ENCODE measurements at regions not wholly inside any gene's neighbourhood (a gene's known extent, or its start where the extent isn't known, plus 50 kb on each side); places are given as distances from the start of the nearest gene placed in this dataset.

DNA sequence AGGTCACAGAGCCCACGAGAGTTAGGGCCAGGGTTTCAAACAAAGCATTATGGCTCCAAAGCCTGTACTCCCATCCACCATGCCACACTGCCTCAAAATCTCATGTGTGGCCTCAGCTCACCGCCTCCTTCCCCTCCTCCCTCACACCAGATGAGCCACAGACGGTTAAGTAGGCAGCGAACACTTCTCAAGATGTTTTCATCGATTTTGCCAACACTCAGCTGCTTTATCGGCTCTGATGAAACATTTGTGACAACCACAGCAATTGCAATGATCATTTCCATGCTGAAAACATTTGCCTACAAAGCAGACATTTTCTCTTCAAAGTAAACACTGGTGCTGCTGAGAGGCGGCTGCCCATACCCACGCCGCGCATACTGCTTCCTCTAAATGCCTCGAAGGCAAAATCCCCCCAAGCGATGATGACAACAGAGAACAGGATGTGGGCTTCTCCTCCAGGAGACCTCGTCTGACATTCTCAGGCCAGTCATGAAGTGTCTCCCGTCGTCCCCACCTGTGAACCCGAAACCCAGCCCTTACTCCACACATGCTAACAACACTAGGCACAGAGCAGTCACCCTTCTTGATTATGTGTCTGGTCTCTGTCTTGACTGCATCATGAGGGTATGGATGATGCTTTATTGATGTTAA lies 599.2 kb downstream of the SOX6 start:
- DNase-seq, result no peak
- no peak overlapping the region for H3K27ac ChIP-seq
- peaks cover 0 to 3% (median 0%) of the 10 kb centered on the region in 3 donors for H3K4me1 ChIP-seq
- WGBS, 2 donors, result 75 to 84% methylated on average over 16 of the region's 16 CpGs
- H3K9me3 ChIP-seq, result peaks cover 0 to 7% (median 0%) of the 10 kb centered on the region in 3 donors
- no peaks in the 10 kb centered on the region for H3K36me3 ChIP-seq
- no peak for TF ChIP-seq POLR2A (IDR thresholded peaks at IDR 0.05)
- TF ChIP-seq, protein P1, sequence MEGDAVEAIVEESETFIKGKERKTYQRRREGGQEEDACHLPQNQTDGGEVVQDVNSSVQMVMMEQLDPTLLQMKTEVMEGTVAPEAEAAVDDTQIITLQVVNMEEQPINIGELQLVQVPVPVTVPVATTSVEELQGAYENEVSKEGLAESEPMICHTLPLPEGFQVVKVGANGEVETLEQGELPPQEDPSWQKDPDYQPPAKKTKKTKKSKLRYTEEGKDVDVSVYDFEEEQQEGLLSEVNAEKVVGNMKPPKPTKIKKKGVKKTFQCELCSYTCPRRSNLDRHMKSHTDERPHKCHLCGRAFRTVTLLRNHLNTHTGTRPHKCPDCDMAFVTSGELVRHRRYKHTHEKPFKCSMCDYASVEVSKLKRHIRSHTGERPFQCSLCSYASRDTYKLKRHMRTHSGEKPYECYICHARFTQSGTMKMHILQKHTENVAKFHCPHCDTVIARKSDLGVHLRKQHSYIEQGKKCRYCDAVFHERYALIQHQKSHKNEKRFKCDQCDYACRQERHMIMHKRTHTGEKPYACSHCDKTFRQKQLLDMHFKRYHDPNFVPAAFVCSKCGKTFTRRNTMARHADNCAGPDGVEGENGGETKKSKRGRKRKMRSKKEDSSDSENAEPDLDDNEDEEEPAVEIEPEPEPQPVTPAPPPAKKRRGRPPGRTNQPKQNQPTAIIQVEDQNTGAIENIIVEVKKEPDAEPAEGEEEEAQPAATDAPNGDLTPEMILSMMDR (IDR thresholded peaks at IDR 0.05), result no peak
- peaks cover 0 to 60% (median 0%) of the 10 kb centered on the region in 4 donors for H3K27me3 ChIP-seq
- H3K4me3 ChIP-seq, result no peak overlapping the region
- intact Hi-C loops (cut with DNase I), result no loop called here

DNA sequence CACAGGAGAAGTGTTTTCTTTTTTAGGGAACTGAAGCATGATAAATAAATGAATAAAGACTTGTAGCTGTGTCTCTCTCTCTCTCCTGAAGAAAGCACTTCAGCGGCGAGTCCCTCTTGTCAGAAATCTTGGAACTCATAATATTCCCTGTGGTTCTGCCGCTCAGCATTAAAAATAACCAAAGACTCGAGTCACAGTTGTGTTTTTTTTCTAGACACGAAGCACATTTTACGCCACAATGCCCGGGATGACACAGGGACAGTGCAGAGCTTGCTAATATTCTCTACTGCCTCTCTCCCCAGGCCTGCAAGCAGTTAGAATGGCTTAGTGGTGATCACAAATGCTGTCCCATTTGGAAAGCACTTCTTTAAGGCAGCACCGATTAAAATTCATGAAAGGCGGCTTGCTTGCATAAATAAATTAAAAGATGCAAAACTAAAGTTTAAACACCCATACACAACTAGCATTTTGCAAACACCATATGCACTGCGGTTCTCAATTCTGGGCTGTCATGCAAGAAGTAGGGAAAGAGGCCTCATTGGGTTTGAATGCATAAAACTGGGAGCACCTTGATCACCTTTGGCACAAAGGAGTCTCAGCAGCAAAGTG lies 597.4 kb downstream of the SOX6 start:
- TF ChIP-seq POLR2A (IDR thresholded peaks at IDR 0.05), result no peak
- TF ChIP-seq, protein P1 (IDR thresholded peaks at IDR 0.05), result no peak
- Histone ChIP-seq H3K4me1 (peaks cover 0 to 3% (median 0%) of the 10 kb centered on the region in 3 donors), H3K4me3 (no peak overlapping the region), H3K36me3 (no peaks in the 10 kb centered on the region), H3K27me3 (peaks cover 0 to 60% (median 0%) of the 10 kb centered on the region in 4 donors), H3K27ac (no peak overlapping the region), H3K9me3 (no peaks in the 10 kb centered on the region)
- intact Hi-C loops (cut with DNase I), result no loop called here
- 87 to 89% methylated on average over 10 of the region's 10 CpGs for WGBS, 2 donors
- DNase-seq, result no peak

DNA sequence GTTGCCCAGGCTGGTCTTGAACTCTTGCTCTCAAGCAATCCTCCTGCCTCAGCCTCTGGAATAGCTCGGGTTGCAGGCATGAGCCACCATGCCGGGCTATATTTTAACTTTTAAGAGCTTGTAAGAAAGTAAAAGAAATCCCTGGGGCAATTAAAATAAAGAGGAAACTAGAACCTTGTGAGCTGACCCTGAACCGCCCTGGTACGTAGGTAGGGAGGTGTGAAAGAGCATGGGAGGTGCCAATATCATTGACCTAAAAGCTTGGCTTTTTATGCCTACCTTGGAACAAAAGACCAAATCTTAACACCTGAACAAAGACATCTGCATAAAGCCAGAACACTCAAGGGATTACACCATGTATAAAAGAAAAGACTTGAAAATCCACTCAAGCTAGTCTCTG lies 595.1 kb downstream of the SOX6 start:
- Histone ChIP-seq H3K36me3 (no peaks in the 10 kb centered on the region), H3K27me3 (peaks cover 0 to 43% (median 0%) of the 10 kb centered on the region in 4 donors), H3K27ac (no peak overlapping the region), H3K9me3 (no peaks in the 10 kb centered on the region), H3K4me3 (no peak overlapping the region), H3K4me1 (peaks cover 0 to 7% (median 3%) of the 10 kb centered on the region in 3 donors)
- intact Hi-C loops (cut with DNase I), result no loop called here
- no peak for TF ChIP-seq POLR2A (IDR thresholded peaks at IDR 0.05)
- TF ChIP-seq, protein P1 (IDR thresholded peaks at IDR 0.05), result no peak
- 26 to 49% methylated on average over 3 to 4 of the region's 4 CpGs for WGBS, 2 donors
- no peak for DNase-seq

DNA sequence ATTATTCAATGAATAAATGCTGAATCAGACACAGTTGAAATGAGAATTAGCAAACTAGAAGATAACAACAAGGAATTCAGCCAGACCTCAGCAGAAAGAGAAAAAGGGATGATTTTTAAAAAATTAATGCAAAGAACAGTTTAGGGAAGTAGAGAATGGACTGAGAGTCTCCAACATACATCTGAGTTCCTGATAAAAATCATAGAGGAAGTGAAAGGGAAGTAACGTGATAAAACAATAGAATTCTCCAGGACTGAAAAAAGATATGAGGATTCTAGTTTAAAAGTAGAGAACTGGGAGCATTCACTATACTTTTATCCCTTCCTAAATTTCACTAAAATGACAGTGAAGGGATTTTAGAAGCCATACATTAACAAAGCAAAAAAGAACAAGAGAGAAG lies 592.0 kb downstream of the SOX6 start:
- H3K27ac ChIP-seq, result no peak overlapping the region
- no peak for TF ChIP-seq POLR2A (IDR thresholded peaks at IDR 0.05)
- TF ChIP-seq, protein P1 (IDR thresholded peaks at IDR 0.05), result no peak
- H3K9me3 ChIP-seq, result no peaks in the 10 kb centered on the region
- DNase-seq, result no peak
- H3K27me3 ChIP-seq, result peaks cover 0 to 13% (median 0%) of the 10 kb centered on the region in 4 donors
- peaks cover 3 to 19% (median 3%) of the 10 kb centered on the region in 3 donors for H3K4me1 ChIP-seq
- no peak overlapping the region for H3K4me3 ChIP-seq
- H3K36me3 ChIP-seq, result no peaks in the 10 kb centered on the region
- 31 to 62% methylated on average over 1 of the region's 1 CpG for WGBS, 2 donors
- intact Hi-C loops (cut with DNase I), result no loop called here

DNA sequence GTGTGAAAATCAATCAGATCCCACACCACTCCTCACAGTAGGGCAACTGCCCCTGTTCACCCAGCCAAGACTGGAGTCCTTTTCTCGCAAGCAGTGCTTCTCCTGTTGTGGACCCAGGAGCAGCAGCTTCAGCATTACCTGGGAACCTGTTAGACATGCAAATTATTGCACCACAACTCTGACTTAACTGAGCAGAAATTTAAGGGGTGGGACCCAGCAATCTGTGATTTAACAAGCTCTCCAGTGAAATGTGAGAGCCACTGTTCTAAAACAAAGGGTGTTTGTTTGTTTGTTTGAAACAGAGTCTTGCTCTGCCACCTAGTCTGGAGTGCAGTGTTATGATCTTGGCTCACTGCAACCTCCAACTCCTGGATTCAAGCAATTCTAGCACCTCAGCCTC lies 591.4 kb downstream of the SOX6 start:
- Histone ChIP-seq H3K9me3 (no peaks in the 10 kb centered on the region), H3K27me3 (peaks cover 0 to 8% (median 0%) of the 10 kb centered on the region in 4 donors), H3K27ac (no peak overlapping the region), H3K4me1 (peaks cover 3 to 23% (median 4%) of the 10 kb centered on the region in 3 donors), H3K36me3 (no peaks in the 10 kb centered on the region), H3K4me3 (no peak overlapping the region)
- no peak for DNase-seq
- intact Hi-C loops (cut with DNase I), result no loop called here
- TF ChIP-seq, protein P1 (IDR thresholded peaks at IDR 0.05), result no peak
- no peak for TF ChIP-seq POLR2A (IDR thresholded peaks at IDR 0.05)
- WGBS, 2 donors, result 80 to 100% methylated on average over 1 of the region's 1 CpG
